ENCODE measurements at regions not wholly inside any gene's neighbourhood (a gene's known extent, or its start where the extent isn't known, plus 50 kb on each side); places are given as distances from the start of the nearest gene placed in this dataset.

GRCh38 chr1:88284066-88284465 lies 400.0 kb upstream of the PKN2 start:
- Histone ChIP-seq H3K36me3 (replicated peaks in 1 of 2; ENCODE audit: insufficient read depth in 1 of 2, low read depth in 2 of 2) (no peaks in the 10 kb centered on the region), H3K4me3 (no peak overlapping the region), H3K4me1 (no peaks in the 10 kb centered on the region), H3K9me3 (no peaks in the 10 kb centered on the region), H3K27ac (no peak overlapping the region), H3K27me3 (no peaks in the 10 kb centered on the region)
- DNase-seq (no peak), ATAC-seq (no peak)
- WGBS, 2 donors, result 65 to 75% methylated on average over 2 of the region's 2 CpGs
- intact Hi-C loops (cut with DNase I), result no loop called here
- TF ChIP-seq POLR2A (IDR thresholded peaks at IDR 0.05) (no peak), CTCF (IDR thresholded peaks at IDR 0.05) (no peak)

GRCh38 chr1:88284666-88285366 lies 399.3 kb upstream of the PKN2 start:
- H3K9me3 ChIP-seq, result no peaks in the 10 kb centered on the region
- H3K27ac ChIP-seq, result no peak overlapping the region
- intact Hi-C loops (cut with DNase I), result no loop called here
- 55 to 62% methylated on average over 4 of the region's 4 CpGs for WGBS, 2 donors
- TF ChIP-seq CTCF (IDR thresholded peaks at IDR 0.05) (no peak), POLR2A (IDR thresholded peaks at IDR 0.05) (no peak)
- peak; percentile 33 for ATAC-seq
- H3K27me3 ChIP-seq, result no peaks in the 10 kb centered on the region
- DNase-seq, result no peak
- no peaks in the 10 kb centered on the region for H3K36me3 ChIP-seq (replicated peaks in 1 of 2; ENCODE audit: insufficient read depth in 1 of 2, low read depth in 2 of 2)
- no peak overlapping the region for H3K4me3 ChIP-seq
- H3K4me1 ChIP-seq, result peaks cover 6% of the 10 kb centered on the region

- no peaks in the 10 kb centered on the region for H3K9me3 ChIP-seq
- DNase-seq (no peak), ATAC-seq (no peak)
- no peaks in the 10 kb centered on the region for H3K36me3 ChIP-seq (replicated peaks in 1 of 2; ENCODE audit: insufficient read depth in 1 of 2, low read depth in 2 of 2)
- no peak overlapping the region for H3K27ac ChIP-seq
- 90 to 100% methylated on average over 1 of the region's 1 CpG for WGBS, 2 donors
- no peaks in the 10 kb centered on the region for H3K27me3 ChIP-seq
- H3K4me1 ChIP-seq, result peaks cover 9% of the 10 kb centered on the region
- TF ChIP-seq POLR2A (IDR thresholded peaks at IDR 0.05) (no peak), CTCF (IDR thresholded peaks at IDR 0.05) (no peak)
- H3K4me3 ChIP-seq, result no peak overlapping the region
- intact Hi-C loops (cut with DNase I), result no loop called here
Observed at GRCh38 chr1:88286716-88287115, 397.4 kb upstream of the PKN2 start.

GRCh38 chr1:88288571-88288970 lies 395.5 kb upstream of the PKN2 start:
- H3K9me3 ChIP-seq, result no peaks in the 10 kb centered on the region
- 82 to 87% methylated on average over 2 of the region's 2 CpGs for WGBS, 2 donors
- H3K4me1 ChIP-seq, result peaks cover 9% of the 10 kb centered on the region
- no peak for TF ChIP-seq CTCF (IDR thresholded peaks at IDR 0.05)
- no peak for TF ChIP-seq POLR2A (IDR thresholded peaks at IDR 0.05)
- no peak overlapping the region for H3K27ac ChIP-seq
- intact Hi-C loops (cut with DNase I), result no loop called here
- no peak overlapping the region for H3K4me3 ChIP-seq
- no peaks in the 10 kb centered on the region for H3K27me3 ChIP-seq
- H3K36me3 ChIP-seq (replicated peaks in 1 of 2; ENCODE audit: insufficient read depth in 1 of 2, low read depth in 2 of 2), result no peaks in the 10 kb centered on the region
- ATAC-seq (no peak), DNase-seq (no peak)

All from body of pancreas (tissue), 4 donors.